ENCODE measurements at regions not wholly inside any gene's neighbourhood (a gene's known extent, or its start where the extent isn't known, plus 50 kb on each side); places are given as distances from the start of the nearest gene placed in this dataset.

DNA sequence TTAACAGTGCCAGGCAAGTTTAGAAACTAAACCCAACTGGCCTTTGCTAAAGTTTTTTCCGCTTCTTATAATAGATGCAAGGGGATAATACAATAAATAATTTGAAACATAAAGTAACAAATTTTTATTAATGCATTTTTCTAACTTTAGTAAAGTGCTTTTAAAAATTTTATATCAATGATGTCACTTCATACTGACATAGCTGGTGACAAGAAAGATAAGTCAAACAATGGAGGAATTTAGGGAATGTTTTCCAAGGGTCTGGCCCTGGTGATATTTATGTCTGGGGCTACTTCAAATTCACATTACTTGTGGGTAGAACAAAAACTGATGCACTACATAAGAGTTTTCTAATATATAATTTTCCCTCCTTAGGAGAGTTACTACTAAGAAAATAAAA is 61.2 kb upstream of the CBLN2 start:
- no peaks in the 10 kb centered on the region for H3K4me1 ChIP-seq
- DNase-seq (no peak), ATAC-seq (no peak)
- 83 to 93% methylated on average over 1 of the region's 1 CpG for WGBS, 2 donors
- H3K27ac ChIP-seq = no peak overlapping the region
- TF ChIP-seq, protein P1, sequence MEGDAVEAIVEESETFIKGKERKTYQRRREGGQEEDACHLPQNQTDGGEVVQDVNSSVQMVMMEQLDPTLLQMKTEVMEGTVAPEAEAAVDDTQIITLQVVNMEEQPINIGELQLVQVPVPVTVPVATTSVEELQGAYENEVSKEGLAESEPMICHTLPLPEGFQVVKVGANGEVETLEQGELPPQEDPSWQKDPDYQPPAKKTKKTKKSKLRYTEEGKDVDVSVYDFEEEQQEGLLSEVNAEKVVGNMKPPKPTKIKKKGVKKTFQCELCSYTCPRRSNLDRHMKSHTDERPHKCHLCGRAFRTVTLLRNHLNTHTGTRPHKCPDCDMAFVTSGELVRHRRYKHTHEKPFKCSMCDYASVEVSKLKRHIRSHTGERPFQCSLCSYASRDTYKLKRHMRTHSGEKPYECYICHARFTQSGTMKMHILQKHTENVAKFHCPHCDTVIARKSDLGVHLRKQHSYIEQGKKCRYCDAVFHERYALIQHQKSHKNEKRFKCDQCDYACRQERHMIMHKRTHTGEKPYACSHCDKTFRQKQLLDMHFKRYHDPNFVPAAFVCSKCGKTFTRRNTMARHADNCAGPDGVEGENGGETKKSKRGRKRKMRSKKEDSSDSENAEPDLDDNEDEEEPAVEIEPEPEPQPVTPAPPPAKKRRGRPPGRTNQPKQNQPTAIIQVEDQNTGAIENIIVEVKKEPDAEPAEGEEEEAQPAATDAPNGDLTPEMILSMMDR (IDR thresholded peaks at IDR 0.05) = no peak
- intact Hi-C loops (cut with DNase I) = no loop called here
- H3K27me3 ChIP-seq = no peaks in the 10 kb centered on the region
- no peak overlapping the region for H3K4me3 ChIP-seq
- peaks cover 0 to 7% (median 0%) of the 10 kb centered on the region in 11 donors for H3K9me3 ChIP-seq
- H3K36me3 ChIP-seq = no peaks in the 10 kb centered on the region

DNA sequence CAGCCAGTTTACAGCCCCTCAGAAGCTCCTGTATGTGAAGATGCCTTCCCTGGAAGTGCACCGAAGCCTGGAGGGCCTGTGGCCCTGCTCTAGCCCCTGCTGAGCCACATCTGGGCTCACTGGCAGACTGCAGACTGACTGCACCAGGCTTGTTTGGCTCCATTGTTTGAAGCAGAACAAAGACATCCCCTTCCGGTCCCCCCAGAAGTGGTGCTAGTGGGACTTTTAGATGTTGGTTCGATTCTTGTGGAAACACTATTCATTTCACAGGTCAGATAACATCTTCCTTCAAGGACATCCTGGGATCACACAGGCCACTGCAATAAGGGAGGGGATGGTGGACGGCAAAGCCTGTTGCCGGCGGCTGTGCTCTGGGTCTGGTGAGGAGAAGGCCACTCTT is 57.8 kb upstream of the CBLN2 start:
- Histone ChIP-seq H3K36me3 (no peaks in the 10 kb centered on the region), H3K4me3 (no peak overlapping the region), H3K27me3 (no peaks in the 10 kb centered on the region), H3K27ac (no peak overlapping the region), H3K9me3 (peaks cover 0 to 8% (median 0%) of the 10 kb centered on the region in 11 donors), H3K4me1 (no peaks in the 10 kb centered on the region)
- WGBS, 2 donors = 63 to 71% methylated on average over 6 of the region's 6 CpGs
- TF ChIP-seq, protein P1 (IDR thresholded peaks at IDR 0.05) = no peak
- intact Hi-C loops (cut with DNase I) = no loop called here
- DNase-seq = no peak
- no peak for ATAC-seq

DNA sequence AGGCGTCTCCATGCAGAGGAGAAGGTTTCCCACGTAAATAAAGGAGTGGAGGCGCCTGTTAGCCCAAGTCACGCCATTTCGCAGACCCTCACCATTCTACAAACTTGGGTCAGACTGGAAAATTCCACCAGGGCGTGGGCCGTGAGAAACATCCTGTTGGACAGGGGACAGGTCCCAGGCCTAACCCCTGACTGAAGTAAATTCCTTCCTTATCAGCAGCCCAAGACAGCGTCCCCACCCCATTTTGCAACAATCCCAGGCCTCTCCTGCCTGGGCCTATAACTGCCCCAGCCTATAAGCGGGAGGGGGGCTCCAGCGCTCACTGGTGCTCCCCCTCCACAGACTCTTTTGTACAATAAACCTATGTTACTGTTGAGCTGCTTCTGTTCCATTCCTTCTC is 57.3 kb upstream of the CBLN2 start:
- no peaks in the 10 kb centered on the region for H3K36me3 ChIP-seq
- H3K9me3 ChIP-seq = peaks cover 0 to 8% (median 0%) of the 10 kb centered on the region in 11 donors
- H3K27me3 ChIP-seq = no peaks in the 10 kb centered on the region
- H3K4me3 ChIP-seq = no peak overlapping the region
- TF ChIP-seq, protein P1 (IDR thresholded peaks at IDR 0.05) = no peak
- no peak overlapping the region for H3K27ac ChIP-seq
- peak in 4 of 8 donors; percentile 17 to 55 (median 37) for ATAC-seq
- no peak for DNase-seq
- 61 to 70% methylated on average over 10 of the region's 10 CpGs for WGBS, 2 donors
- intact Hi-C loops (cut with DNase I) = no loop called here
- no peaks in the 10 kb centered on the region for H3K4me1 ChIP-seq
